ENCODE measurements at regions not wholly inside any gene's neighbourhood (a gene's known extent, or its start where the extent isn't known, plus 50 kb on each side); places are given as distances from the start of the nearest gene placed in this dataset.
"Not testable (repeated sequence)": the region's sequence is repeated elsewhere in the genome, so short reads cannot be mapped to it uniquely, and the experiment has no call there.

DNA sequence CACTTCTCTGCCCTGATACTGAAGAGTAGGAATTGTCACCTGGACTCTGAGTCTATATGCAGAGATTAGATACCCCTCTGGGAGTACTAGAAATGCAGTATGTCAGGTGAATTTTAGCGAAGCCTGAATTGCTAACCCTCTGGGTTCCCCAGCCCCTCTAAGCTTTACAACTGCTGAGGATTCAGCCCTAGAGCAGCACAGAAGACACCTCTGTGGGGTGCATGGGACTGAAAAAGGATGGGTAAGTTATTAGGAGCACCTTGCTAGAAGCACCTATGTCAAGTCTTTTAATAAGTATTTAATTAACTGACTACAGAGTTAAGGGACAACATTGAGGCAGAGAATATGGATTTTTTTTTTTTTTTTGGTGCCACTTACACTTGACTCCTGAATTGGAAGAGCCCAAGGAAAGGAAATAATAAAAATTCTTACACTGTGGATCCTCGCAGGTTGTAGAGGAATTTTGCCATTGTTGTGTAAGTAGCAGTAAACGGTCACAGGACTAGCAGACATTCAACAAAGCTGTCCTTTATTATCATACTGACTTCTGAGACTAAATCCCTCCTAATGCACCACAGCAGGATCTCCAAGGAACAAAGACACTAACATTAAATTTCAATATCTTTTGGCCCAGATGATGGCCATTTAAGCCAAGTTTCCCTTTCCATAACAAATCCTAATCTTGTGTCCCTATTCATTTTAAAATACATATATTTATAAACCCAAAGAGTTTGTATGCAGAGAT lies 253.2 kb downstream of the ANKRD50 start:
- DNase-seq: no peak

DNA sequence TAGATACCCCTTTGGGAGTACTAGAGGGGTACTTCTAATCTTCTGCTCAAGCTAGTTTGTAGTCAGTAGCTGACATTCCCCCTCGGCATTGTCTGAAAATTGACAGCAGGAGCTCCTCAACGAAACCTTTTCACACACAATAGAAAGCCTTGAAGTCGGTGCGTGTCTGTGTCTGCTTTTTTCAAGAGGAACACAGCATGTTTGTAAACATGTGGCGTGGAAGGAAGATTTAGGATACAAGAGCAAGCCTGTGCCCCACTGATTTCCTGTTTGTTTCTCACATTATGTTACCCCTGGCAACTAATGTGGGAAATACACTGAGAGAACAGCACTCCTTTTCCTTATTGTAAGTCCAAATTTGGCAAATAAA lies 252.6 kb downstream of the ANKRD50 start:
- no peak for DNase-seq

DNA sequence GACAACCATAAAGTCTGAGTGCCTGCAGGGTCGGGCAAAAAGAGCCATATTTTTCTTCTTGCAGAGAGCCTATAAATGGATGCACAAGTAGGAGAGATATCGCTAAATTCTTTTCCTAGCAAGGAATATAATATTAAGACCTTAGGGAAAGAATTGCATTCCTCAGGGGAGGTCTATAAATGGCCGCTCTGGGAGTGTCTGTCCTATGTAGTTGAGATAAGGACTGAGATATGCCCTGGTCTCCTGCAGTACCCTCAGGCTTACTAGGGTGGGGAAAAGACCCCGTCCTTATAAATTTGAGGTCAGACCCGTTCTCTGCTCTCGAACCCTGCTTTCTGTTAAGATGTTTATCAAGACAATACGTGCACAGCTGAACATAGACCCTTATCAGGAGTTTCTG lies 250.9 kb downstream of the ANKRD50 start:
- DNase-seq: not testable (repeated sequence)

DNA sequence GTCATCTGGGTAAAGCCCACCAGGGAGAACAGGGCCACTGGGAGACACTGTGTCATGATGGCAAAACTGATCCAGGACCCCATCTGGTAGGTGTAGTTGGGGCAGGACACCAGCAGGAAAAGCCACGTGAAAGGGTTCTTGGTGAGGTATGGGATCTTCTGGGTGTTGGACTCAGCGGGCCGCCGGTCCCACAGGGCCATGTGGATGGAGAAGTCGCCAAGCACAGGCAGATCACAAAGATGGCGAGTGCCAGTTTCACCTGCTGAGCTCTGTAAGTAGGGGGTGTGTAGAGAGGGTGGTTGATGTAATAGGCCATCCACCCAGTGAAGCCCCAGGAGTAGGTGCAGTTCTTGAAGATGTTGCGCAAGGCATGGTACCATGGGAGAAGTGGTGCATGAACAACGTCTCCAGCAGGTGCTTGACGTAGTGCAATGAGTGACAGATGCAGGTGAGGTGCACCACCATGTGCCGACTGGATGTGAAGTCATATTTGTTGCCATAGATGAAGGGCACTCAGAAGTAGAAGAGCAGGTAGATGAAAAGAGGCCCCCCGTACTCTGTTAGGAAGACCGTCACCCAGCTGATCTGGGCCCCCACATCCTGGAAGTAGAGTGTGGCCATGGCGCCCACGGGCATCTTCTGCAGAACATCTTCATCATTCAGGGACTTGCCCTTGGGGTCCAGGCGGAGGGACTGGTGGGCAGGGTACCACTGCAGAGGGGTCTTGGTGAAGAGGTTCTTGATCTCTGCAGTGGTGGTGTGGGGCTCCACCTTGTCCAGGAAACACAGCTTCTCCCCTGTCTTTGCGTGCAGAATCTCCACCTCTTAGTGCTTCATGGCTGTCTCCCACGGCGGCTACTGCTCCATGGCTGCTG lies 249.3 kb downstream of the ANKRD50 start:
- no peak for DNase-seq

DNA sequence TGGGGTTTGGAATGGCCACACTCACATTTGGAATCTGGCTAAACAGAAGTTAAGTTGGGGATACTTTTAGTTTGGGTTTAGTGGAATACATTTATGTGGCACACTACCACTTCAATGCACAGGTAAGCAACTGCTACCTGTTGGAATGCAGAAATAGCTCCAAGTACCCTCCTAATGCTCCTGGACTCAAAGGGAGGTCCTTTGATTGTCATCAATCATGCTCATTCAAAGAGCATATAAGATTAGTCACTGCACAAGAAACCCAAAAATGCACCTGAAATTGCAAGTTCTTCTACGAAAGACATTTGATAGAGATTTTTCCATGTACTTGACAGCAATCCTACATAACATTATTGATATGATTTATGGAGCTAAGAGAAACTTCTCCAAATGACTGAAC lies 247.7 kb downstream of the ANKRD50 start:
- DNase-seq: no peak

DNA sequence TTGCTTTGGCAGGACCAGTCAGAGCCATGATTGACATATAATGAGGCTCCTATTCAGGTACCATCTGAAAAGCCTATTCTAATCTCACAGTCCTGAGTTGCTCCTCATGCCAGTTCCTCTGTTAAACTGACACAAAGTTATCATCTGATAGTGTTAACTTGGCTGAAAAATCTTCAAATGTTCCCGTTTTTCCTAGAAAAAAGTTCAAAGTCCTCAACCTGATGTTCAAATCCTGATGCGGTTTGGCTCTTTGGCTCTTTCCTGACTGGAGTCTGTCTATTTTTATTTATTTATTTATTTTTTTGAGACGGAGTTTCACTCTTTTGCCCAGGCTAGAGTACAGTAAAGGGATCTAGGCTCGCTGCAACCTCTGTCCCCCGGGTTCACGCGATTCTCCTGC lies 244.2 kb downstream of the ANKRD50 start:
- no peak for DNase-seq

DNA sequence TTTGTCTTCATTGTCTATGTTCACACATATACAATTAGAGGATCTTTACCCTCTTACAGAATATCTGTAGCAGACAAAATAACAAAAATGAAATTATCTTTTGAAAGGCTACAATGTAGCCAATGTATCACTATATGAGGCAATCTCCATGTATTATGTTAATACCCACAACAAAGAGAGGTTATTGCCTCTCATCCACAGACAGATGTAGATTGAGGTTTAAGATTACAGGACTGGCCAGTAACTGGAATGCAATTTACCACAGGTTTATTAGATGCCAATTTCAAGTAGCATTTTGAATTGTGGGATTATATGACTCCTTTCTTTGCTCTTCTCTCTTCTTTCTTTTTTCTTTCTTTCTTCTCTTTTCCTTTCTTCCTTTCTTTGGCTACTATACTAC lies 242.6 kb downstream of the ANKRD50 start:
- DNase-seq: no peak

DNA sequence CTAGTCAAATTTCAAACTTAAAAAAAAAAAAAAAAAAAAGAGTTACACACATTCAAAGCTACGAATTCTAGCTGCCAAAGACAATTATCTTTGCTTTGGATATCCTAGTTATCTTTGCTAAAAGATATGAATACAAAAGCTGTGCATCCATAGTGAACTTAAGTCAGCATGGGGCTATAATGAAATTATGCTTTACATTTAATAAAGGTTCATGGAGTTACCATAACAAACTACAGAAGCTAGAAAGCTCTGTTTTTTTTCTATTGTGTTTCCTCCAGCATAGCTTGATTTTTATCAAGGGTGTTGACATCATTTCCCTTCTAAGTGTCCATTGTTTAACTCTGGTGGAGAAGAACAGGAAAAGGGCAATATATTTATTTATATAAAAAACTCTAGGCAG lies 234.1 kb downstream of the ANKRD50 start:
- no peak for DNase-seq

DNA sequence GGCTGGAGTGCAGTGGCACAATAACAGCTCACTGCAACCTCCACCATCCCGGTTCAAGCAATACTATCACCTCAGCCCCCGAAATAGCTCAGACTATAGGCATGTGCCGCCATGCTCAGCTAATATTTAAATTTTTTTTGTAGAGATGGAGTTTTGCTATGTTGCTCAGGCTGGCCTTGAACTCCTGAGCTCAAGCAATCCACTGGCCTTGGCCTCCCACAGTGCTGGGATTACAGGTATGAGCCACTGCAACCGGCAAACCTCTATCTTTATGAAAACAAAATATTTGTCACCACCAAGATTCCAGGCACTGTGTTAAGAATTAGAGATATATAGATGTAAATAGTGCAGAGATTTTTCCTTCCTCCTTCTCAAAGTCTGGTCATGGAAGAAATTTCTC lies 232.5 kb downstream of the ANKRD50 start:
- no peak for DNase-seq

DNA sequence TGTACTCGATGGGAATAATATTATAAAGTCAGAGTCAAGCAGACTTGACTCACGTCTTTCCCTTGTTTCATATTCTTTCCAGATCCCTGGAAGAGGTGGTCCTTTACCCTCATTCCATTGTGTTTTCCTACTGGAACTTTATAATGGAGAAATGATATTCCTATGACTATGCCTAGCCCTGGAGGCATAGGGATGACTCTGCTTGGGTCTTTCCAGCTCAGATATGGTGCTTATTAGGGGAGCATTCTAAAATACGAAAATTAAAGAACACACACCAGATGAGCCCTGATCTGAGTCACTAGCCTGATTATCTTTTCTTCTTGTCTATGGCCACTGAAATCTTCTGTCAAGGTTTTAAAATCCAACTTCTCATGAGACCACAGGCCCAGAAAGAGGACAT lies 231.4 kb downstream of the ANKRD50 start:
- DNase-seq: no peak

DNA sequence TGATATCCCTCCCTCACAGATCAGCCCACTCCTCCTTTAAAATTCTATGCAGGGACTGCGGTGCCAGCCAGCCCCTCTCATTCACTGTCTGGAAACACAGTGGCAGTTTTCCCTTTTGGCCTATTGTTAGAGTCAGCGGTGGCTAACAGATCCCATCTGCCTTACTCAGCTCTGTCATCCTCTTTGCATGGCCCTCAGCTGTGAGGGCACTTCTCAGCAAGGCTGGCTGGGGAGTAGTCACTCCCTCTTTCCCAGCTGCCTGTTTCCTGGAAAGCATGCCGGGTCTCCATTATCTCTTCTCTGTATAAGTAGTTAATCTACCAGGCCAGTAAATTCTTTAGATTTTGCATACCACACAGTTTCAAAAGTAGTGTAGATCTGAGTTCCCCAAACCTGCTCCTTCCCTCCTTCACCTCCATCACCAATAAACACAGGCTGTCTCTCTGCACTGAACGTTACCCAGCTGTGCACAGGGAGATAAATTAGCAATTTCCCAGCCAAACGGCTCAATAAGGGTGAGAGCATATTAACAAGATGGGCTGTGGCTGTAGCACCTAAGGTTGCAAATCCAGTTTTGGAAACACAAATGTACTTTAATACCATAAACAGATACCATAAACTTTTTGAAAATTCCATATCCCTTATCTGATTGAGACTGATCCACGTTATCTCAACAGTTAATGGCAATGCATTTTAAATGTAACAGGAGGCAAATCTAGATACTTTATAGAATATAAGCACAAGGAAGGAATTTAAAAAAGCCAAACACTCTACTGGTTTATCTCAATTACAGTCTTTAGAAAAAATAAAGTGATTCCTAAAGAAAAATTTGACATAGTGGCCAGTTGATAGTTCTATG lies 229.3 kb downstream of the ANKRD50 start:
- no peak for DNase-seq

DNA sequence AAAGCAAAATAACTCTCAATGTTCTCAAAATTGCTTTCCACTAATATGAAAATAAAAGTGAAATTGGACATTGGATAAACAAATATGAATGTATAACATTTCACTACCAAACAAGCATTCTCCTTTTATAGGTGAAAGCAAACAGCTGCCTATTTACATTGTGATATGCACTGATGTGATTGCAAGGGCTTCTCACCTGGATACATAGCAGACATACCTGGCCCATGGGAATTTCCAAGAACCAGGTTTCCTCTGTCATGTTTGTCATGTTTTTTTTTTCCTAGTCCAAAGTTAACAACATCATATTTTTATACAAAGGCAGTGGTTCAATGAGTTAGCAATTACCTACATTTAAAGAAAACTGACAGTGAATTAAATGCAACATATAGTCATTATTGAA lies 228.5 kb downstream of the ANKRD50 start:
- no peak for DNase-seq

DNA sequence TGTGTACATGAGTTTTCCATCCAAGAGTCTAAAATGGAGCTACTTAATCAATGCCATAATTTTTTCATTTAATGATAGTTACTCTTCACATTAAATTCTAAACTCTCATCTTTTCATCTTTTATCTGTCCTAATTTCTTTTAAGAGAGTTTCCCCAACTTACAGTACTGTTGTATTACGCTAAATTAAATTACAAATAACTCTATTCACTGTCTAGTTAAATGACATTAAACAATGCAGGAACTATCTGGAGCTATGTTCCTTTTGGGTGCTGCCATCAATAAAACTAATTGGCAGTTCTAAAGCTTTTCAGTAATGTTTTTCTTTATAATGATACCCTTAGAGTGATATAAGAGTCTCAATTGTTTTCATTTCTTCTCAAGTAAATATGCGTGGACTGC lies 227.6 kb downstream of the ANKRD50 start:
- DNase-seq: no peak

DNA sequence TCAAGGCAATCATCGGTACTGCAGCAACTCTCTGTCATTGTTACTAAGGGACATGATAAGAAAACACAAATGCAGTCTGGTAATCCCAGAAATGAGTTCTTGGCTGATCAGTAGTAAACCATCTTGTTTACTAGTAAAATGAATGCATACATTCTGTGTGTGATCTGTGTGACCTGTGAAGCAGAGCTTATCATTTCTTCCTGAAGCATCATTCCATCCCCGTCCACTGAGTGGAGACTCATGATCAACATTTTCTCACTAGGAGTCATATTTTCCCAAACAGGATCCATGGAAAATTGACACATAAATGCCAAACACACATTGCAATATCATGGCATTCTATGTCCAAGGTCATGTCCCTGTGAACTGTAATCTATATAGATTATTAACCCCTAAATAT lies 226.1 kb downstream of the ANKRD50 start:
- DNase-seq: no peak

DNA sequence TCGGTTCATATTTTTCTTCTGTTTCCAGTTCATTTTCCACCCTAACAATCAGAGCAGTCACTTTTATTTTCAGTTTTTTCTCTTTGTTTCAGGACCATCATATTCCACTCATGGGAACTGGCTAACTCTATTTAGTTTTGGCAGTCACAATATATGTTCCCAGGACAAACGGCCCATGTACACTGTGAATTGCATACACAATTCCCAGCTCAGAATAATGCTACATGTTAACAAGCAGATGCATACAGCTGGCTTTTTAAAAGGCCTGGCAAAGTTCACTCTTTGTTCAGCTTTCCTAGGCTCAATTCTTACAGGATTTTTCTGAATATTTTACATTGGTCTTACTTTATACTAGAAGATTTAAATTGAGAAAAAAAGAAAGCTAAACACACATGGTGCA lies 224.9 kb downstream of the ANKRD50 start:
- DNase-seq: no peak

DNA sequence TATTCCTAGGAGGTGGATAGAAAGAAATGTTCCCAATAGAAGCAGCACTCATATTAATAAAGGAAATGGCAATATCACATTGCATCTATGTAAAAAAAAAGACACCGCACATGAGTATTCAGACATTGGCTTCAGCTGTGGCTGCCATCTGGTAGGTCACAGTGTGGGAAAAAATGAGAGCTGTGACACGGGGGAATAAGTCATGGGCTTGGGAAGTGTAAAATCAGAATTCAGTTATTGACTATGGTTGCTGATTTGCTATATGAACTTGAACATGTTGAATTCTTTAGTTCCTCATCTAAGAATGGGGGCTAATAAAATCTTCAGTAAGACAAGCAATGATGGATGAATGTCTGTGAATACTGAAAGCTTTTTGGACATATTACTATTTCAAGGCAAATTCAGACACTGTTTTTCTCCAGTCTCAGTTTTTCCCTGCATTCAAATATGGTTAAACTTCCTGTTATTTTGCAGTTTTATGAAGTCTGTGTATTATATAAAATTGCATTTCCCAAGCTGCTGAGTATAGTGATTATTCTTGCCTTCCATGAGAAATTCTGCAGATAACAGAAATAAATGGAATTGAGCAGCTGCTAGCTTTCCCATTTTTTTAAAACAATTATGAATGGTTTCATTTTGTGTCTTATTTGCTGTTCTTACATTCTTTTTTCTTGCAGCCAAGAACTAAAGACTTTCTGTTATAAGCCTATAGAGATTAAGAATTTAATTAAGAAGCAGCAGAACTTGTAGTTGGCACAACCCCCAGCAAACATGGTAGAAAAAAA lies 221.0 kb downstream of the ANKRD50 start:
- no peak for DNase-seq

DNA sequence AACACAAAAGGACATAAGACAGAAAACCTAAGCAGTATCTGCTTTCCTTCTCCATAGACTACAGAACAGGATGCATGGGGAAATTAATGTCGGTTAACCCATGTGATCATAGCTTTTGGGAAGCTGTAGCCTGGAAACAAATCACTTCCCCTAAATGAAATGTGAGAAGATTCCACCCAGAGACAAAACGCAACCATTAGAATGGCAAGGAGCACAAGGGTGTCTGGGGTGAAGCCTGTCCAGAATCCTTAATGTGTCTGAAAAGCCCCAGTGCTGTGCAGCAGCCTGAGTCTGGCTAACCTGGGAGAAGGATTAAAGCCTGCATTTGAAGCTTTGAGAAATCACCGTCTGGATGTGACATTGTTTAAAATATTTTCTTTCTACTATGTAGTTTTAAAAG lies 213.3 kb downstream of the ANKRD50 start:
- DNase-seq: no peak

DNA sequence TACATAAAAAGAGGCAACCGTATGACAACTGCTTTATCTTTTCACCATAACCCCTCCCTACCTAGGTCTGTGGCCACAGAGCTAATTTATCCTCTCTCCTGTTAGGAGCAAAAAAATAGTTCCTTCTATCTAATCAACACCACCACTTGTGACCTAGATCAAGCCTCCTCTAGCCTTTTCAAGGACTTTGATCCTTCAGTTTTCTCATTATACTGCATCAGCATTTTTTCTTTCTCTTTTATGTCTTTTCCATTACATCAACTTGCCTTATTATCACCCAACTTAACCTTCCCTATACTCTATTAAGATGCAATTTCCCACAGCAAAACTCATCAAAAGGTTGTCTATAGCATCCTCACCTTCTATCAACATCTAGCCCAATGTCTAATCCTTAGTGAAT lies 211.0 kb downstream of the ANKRD50 start:
- DNase-seq: no peak

DNA sequence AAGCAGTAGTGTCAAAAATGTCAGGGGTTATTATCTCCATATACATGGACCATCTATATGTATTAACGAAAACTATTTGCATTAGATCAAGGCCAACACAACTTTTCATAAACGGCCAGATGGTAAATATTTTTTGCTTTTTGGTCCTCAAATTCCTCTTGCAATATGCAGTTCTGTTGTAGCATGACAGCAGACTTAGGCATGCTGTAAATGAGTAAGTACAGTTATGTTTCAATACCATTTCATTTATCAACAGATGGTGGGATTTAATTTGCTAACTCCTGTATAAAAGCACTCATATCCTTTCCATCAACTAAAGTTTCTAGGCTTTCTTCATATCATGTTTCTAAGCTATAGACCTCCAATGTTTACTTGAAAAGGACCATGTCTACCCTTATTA lies 208.1 kb downstream of the ANKRD50 start:
- DNase-seq: no peak

DNA sequence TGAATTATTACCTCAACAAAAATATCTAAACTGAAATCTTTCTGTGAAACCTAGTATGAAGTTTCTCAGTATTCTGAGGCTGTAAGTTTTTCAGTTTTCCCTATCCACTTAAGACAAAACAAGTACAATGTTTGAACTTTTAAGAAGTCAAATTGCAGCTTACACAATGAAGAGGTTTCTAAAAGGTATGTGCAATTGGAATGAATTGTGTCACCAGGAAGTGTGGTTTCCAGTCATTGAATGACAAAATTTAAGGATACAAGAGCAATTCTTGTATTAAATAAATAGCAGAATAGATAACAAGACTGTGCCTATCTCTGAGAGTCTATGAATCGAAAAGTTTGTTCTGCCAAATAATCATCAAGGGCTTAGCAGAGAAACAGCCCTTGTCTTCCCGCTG lies 207.3 kb downstream of the ANKRD50 start:
- DNase-seq: no peak

DNA sequence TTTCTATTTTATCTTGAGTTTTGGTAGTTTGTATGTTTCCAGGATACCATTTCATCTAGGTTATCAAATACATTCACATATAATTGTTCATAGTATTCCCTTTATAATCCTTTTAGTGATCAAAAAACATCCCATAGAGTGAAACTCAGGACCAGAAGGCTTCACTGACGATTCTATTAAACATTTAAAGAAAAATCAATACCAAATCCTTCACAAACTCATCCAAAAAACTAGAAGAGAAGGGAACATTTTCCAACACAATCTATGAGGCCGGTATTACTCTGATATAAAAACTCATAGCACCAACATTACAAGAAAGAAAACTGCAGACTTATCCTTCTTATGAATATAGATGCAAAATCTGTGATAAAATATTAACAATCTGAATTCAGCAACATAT lies 203.4 kb downstream of the ANKRD50 start:
- no peak for DNase-seq

DNA sequence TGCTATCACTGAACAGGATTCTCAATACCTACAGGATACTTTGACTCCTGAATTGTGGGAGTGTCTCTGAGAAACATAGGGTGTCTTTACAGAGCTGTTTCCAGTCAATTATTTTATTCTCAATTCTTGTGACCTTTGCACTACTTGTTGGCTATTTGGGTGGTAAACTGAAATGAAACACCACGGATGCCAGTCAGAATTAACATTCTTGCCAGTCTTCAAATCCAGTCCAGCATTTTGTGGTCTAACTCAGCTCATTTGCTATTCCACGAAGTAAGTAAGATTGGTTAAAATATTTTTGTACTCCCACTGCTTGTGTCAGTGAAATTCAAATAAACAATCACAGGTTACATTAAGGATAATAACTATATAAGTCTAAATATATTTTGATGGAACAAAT lies 197.9 kb downstream of the ANKRD50 start:
- no peak for DNase-seq

DNA sequence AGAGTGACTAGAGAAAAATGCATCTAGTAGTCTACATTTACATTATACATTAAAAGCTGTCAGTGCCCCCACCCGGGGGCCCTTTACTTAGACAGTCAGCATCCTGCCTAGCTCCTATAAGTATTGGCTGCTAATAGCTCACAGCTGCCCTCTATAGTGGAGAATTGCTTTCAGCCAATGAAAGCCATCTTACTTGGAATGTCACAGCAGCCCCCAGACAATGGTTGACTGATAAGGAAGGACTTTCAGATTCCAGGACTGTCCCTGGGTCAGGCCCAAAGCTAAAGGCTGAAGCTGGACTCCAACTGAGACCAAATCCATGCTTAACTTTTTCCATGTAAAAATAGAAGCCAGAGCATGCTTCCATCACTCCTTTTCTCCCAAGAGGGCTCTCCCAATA lies 196.9 kb downstream of the ANKRD50 start:
- DNase-seq: no peak

Measured in CD4-positive, alpha-beta T cell treated with Interleukin-17A for 1 hour (primary cell).